ENCODE measurements at regions not wholly inside any gene's neighbourhood (a gene's known extent, or its start where the extent isn't known, plus 50 kb on each side); places are given as distances from the start of the nearest gene placed in this dataset.

DNA sequence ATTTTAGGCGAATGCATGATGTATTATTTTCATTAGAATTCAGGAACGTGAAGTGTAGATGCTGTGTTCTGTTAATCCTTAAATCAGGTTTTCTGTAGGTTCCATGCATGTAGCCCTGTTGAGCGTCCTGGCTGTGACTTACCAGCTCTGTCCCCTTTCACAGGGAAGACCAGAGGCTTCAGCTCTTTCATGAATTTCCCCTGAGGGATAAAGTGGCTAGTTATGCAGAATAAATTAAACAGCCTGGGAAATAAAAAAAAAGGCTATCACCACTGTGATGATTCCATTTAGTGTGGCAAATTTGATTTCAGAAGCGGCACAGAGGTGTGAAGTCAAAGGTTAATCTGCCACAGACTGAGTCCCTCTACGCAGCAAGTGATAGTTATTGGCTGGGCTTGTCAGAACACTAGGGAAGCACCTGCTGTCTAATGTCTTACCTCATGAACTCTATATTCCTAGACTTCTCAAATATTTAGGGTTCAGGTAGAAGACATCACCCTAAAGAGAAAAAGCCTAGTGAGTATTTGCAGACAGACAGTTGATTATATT, 61.6 kb upstream of the LINC00305 start:
- intact Hi-C loops (cut with DNase I): no loop called here
- 82 to 88% methylated on average over 5 of the region's 5 CpGs for WGBS, 2 donors
- Histone ChIP-seq H3K4me1 (no peaks in the 10 kb centered on the region), H3K4me3 (no peak overlapping the region), H3K27ac (no peak overlapping the region), H3K27me3 (no peaks in the 10 kb centered on the region), H3K9me3 (no peaks in the 10 kb centered on the region), H3K36me3 (no peaks in the 10 kb centered on the region)
- no peak for TF ChIP-seq CTCF (IDR thresholded peaks at IDR 0.05)
- no peak for TF ChIP-seq EP300 (IDR thresholded peaks at IDR 0.05)
- TF ChIP-seq POLR2AphosphoS5 (IDR thresholded peaks at IDR 0.05): no peak
- TF ChIP-seq POLR2A (IDR thresholded peaks at IDR 0.05): no peak
- DNase-seq: no peak

DNA sequence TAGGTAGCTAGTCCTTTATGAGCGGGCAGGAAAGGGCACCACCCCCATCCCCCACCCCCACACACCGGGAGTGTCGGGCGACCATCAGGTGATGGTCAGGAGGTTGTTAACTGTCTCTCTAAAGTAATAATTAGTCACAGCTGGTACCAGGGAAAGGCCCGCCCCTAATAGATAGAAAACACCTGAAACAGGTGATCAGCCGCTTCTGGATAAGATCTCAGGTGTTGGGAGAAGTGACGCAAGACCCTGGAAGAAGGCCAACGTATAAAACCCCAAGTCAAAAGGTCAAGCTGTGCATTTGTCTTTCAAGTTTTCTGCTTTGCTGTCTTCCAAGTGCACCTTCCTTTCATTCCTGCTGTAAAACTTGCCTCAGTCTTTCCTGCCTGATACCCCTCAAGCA, 59.6 kb upstream of the LINC00305 start:
- H3K36me3 ChIP-seq: no peaks in the 10 kb centered on the region
- WGBS, 2 donors: 58 to 80% methylated on average over 8 of the region's 8 CpGs
- no peak overlapping the region for H3K27ac ChIP-seq
- DNase-seq: no peak
- H3K4me3 ChIP-seq: no peak overlapping the region
- no peaks in the 10 kb centered on the region for H3K27me3 ChIP-seq
- H3K9me3 ChIP-seq: no peaks in the 10 kb centered on the region
- intact Hi-C loops (cut with DNase I): no loop called here
- H3K4me1 ChIP-seq: no peaks in the 10 kb centered on the region
- TF ChIP-seq POLR2A (IDR thresholded peaks at IDR 0.05) (no peak), CTCF (IDR thresholded peaks at IDR 0.05) (no peak), EP300 (IDR thresholded peaks at IDR 0.05) (no peak), POLR2AphosphoS5 (IDR thresholded peaks at IDR 0.05) (no peak)

DNA sequence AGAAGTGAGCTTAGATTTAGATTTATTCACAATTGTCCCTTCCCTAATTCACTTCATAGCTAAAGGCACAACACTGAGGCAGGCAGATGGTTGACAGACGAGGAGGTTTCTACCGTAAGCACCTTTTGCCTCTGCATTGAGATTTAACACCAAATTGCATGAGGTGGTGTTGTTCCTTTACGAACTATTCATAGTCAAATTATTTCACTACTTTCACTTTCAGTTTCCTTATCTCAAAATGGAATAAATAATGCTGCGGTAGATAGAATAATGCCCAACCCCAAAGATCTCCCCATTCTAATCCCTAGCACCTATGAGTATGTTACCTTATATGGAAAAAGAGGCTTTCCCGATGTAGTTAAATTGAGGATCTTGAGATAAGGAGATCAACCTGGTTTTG, 58.9 kb upstream of the LINC00305 start:
- 66 to 73% methylated on average over 5 of the region's 5 CpGs for WGBS, 2 donors
- no peak overlapping the region for H3K27ac ChIP-seq
- intact Hi-C loops (cut with DNase I): no loop called here
- TF ChIP-seq POLR2A (IDR thresholded peaks at IDR 0.05): no peak
- no peak for TF ChIP-seq EP300 (IDR thresholded peaks at IDR 0.05)
- no peak for TF ChIP-seq POLR2AphosphoS5 (IDR thresholded peaks at IDR 0.05)
- TF ChIP-seq CTCF (IDR thresholded peaks at IDR 0.05): no peak
- DNase-seq: no peak
- H3K4me3 ChIP-seq: no peak overlapping the region
- no peaks in the 10 kb centered on the region for H3K36me3 ChIP-seq
- no peaks in the 10 kb centered on the region for H3K4me1 ChIP-seq
- no peaks in the 10 kb centered on the region for H3K27me3 ChIP-seq
- no peaks in the 10 kb centered on the region for H3K9me3 ChIP-seq

DNA sequence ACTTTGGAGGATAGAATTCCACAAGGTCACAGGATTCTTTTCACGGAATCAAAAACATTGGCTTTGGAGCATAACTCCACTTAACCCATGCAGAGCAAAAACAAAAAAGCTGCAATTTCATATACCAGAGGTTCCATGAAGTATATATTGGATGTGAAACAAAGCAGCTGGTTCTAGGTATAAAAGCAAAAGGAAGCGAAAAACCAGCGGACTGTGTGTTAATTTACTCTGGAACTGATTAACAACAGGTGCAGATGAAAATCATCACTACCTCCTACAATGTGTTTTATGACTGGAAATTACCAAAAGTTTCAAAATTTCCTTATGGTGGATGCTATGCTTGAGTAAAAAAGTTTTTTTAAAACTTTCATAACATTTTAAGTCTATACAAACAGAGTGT, 54.4 kb upstream of the LINC00305 start:
- no peak for DNase-seq
- Histone ChIP-seq H3K4me3 (no peak overlapping the region), H3K27ac (no peak overlapping the region), H3K36me3 (no peaks in the 10 kb centered on the region), H3K9me3 (no peaks in the 10 kb centered on the region), H3K4me1 (no peaks in the 10 kb centered on the region), H3K27me3 (no peaks in the 10 kb centered on the region)
- intact Hi-C loops (cut with DNase I): no loop called here
- 12 to 51% methylated on average over 3 of the region's 3 CpGs for WGBS, 2 donors
- TF ChIP-seq POLR2AphosphoS5 (IDR thresholded peaks at IDR 0.05): no peak

GRCh38 chr18:64202863-64203262, 54.0 kb upstream of the LINC00305 start:
- no peak for DNase-seq
- Histone ChIP-seq H3K4me3 (no peak overlapping the region), H3K36me3 (no peaks in the 10 kb centered on the region), H3K4me1 (no peaks in the 10 kb centered on the region), H3K27me3 (no peaks in the 10 kb centered on the region), H3K27ac (no peak overlapping the region), H3K9me3 (no peaks in the 10 kb centered on the region)
- intact Hi-C loops (cut with DNase I): no loop called here
- TF ChIP-seq CTCF (IDR thresholded peaks at IDR 0.05): no peak
- no peak for TF ChIP-seq EP300 (IDR thresholded peaks at IDR 0.05)
- no peak for TF ChIP-seq POLR2A (IDR thresholded peaks at IDR 0.05)
- no peak for TF ChIP-seq POLR2AphosphoS5 (IDR thresholded peaks at IDR 0.05)
- 49 to 65% methylated on average over 7 of the region's 7 CpGs for WGBS, 2 donors
